Heart right ventricle (tissue), 16 donors: ENCODE measurements at regions not wholly inside any gene's neighbourhood (a gene's known extent, or its start where the extent isn't known, plus 50 kb on each side); places are given as distances from the start of the nearest gene placed in this dataset.

Source experiments
- ATAC-seq, 8 donors: fragments of 200-7000 bp; cut with Tn5 transposase; one replicate each; pipeline ENCODE4 v1.9.1; 2020; ENCODE audit warnings: mild to moderate bottlenecking in 8 of 8, moderate library complexity in 8 of 8, moderate number of reproducible peaks in 1 of 8
- DNase-seq, 2 donors: peaks; one replicate each; pipeline ENCODE4 v3.0.0-alpha.2; 2020
- H3K27ac ChIP-seq, 10 donors: fragments of 200-600 bp; sonication (generic) in 2 of 10; one replicate each; pipeline versions ENCODE4 v1.5.0 to v1.8.0; 2020 to 2022; ENCODE audit warnings: mild to moderate bottlenecking in 3 of 10
- H3K27me3 ChIP-seq, 7 donors: fragments of 200-600 bp; one replicate each; pipeline ENCODE4 v1.8.0; 2021 to 2022; ENCODE audit warnings: mild to moderate bottlenecking in 2 of 7
- H3K36me3 ChIP-seq, 9 donors: fragments of 200-600 bp; sonication (generic) in 1 of 9; one replicate each; pipeline versions ENCODE4 v1.5.0 to v1.8.0; 2020 to 2022; ENCODE audit warnings: mild to moderate bottlenecking in 2 of 9
- H3K4me1 ChIP-seq, 9 donors: fragments of 200-600 bp; sonication (generic) in 1 of 9; one replicate each; pipeline versions ENCODE4 v1.5.0 to v1.8.0; 2020 to 2022; ENCODE audit warnings: mild to moderate bottlenecking in 4 of 9
- H3K4me3 ChIP-seq, 10 donors: fragments of 200-600 bp; sonication (generic) in 2 of 10; one replicate each; pipeline versions ENCODE4 v1.5.0 to v1.8.0; 2020 to 2022; ENCODE audit warnings: mild to moderate bottlenecking in 7 of 10, moderate library complexity in 2 of 10
- H3K9me3 ChIP-seq, 11 donors: fragments of 200-600 bp in 10 of 11; sonication (generic) in 2 of 11; one replicate each; pipeline versions ENCODE4 v1.5.0 to v1.8.0; 2013 to 2022; ENCODE audit warnings: mild to moderate bottlenecking in 2 of 11, control low read depth in 1 of 11, moderate library complexity in 1 of 11
- CTCF ChIP-seq, 9 donors: fragments of 200-600 bp; sonication (generic) in 2 of 9; IDR thresholded peaks; one replicate each; pipeline versions ENCODE4 v1.5.0 to v1.8.0; 2021 to 2022; ENCODE audit warnings: antibody characterized with exemption in 9 of 9, mild to moderate bottlenecking in 5 of 9, moderate library complexity in 1 of 9
- WGBS, 2 donors: extraction: QIAGEN DNeasy Blood & Tissue Kit; methylation state at CpG; one replicate each; pipeline ENCODE4 v1.1.7; 2013; ENCODE audit warnings: inconsistent platforms in 1 of 2; 5-methylcytosine and 5-hydroxymethylcytosine counted together
- intact Hi-C, 10 donors: fragments of 100-400 bp; cut with DNase I; formaldehyde crosslinking; loops; one replicate each; pipeline versions ENCODE4 v1.11.1 to v1.14.2; 2022
- donor health status: Arrhythmogenic right ventricular cardiomyopathy.
- donor health status: ischemic (EF 13 %, LVEDD 7.1; RV severe dilation, severe dysfunction).
- donor health status: healthy with polysubstance abuse.
- donor health status: DM: no; HTN: yes; CAD: no.
- donor health status: DM: no; HTN: no; CAD: no.
- donor health status: ischemic (EF 25% LVEDD 6.9; RV normal size, moderate dysfunction).
- donor health status: ischemic (EF 25% LVEDD 5.7; RV mildly dilated, moderate dysfunction).
- donor health status: healthy.
- donor health status: DM: yes; HTN: yes; CAD: no.
- donor health status: Ischemic cardiomyopathy.
- donor health status: ischemic (EF 35%, LVEDD 5.7; RV mildly dilated, moderate dysfunction).
- donor health status: nonischemic (EF 11% LVEDD 7.7; RV severe dilation, severe dysfunction).
- donor health status: DM: yes; HTN: yes; CAD: no.
- donor health status: PGD.
- donor health status: ischemic (EF 29% LVEDD 5.4; RV normal size, mild dysfunction).
- donor health status: nonischemic (EF 23%, LVEDD 6.1; RV moderate dilation, normal function).

- H3K36me3 ChIP-seq, result no peaks in the 10 kb centered on the region
- no peaks in the 10 kb centered on the region for H3K27me3 ChIP-seq
- WGBS, 2 donors, result 70 to 82% methylated on average over 2 of the region's 2 CpGs
- H3K4me3 ChIP-seq, result no peak overlapping the region
- ATAC-seq (no peak), DNase-seq (no peak)
- no peak overlapping the region for H3K27ac ChIP-seq
- H3K9me3 ChIP-seq, result no peaks in the 10 kb centered on the region
- H3K4me1 ChIP-seq, result peaks cover 0 to 6% (median 0%) of the 10 kb centered on the region in 9 donors
- no peak for TF ChIP-seq CTCF (IDR thresholded peaks at IDR 0.05)
- intact Hi-C loops, result no loop called here
Observed at GRCh38 chr2:181241797-181242196, 215.4 kb upstream of the ITGA4 start.

- intact Hi-C loops, result no loop called here
- Histone ChIP-seq H3K4me3 (no peak overlapping the region), H3K4me1 (peaks cover 0 to 6% (median 0%) of the 10 kb centered on the region in 9 donors), H3K27me3 (no peaks in the 10 kb centered on the region), H3K27ac (no peak overlapping the region), H3K36me3 (no peaks in the 10 kb centered on the region), H3K9me3 (no peaks in the 10 kb centered on the region)
- ATAC-seq (no peak), DNase-seq (no peak)
- TF ChIP-seq CTCF (IDR thresholded peaks at IDR 0.05), result no peak
- WGBS, 2 donors, result 82 to 85% methylated on average over 2 of the region's 2 CpGs
Observed at GRCh38 chr2:181242262-181242661, 214.9 kb upstream of the ITGA4 start.

DNA sequence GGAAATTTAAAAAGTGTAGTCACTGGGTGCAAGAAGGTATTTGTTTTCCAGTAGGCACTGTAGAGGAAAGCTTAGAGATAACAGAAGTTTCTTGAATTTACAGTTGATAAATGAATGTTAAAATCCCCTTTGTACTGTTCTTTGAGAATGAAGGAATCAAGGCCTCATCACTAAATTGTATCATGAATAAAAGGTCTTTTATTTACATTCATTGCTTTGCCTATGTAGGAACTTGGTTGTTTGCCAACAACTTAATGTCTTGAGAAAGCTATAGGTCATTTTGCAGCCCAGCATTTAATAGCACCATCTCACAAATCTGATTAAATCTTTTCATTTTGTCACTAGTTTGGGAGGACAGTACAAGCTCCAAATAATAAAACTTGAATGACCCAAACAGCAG, 213.9 kb upstream of the ITGA4 start:
- no peak for DNase-seq
- H3K9me3 ChIP-seq, result no peaks in the 10 kb centered on the region
- TF ChIP-seq CTCF (IDR thresholded peaks at IDR 0.05), result no peak
- no peak overlapping the region for H3K4me3 ChIP-seq
- H3K36me3 ChIP-seq, result no peaks in the 10 kb centered on the region
- H3K27me3 ChIP-seq, result peaks cover 0 to 3% (median 0%) of the 10 kb centered on the region in 7 donors
- peaks cover 0 to 6% (median 0%) of the 10 kb centered on the region in 9 donors for H3K4me1 ChIP-seq
- no peak overlapping the region for H3K27ac ChIP-seq
- intact Hi-C loops, result no loop called here
- ATAC-seq, result no peak

DNA sequence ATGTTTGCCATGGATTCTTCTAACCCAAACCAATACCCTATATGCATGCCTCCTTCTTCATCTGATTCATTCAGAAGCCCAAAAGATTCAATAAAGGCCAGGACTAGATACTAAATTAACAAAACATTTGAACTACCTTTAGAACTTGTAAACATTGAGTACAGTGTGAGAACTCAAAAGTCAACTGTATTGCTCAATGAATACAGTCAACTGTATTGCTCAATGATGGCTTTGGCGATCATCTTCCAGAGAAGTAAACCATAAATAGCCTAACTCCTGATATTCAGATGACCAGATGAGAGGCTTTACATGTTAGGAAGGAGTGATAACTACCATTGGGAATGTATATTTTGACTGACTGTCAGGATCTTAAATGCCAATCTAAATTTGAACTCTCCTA, 206.5 kb upstream of the ITGA4 start:
- intact Hi-C loops, result no loop called here
- peaks cover 0 to 10% (median 0%) of the 10 kb centered on the region in 9 donors for H3K4me1 ChIP-seq
- no peak overlapping the region for H3K27ac ChIP-seq
- DNase-seq, result no peak
- H3K36me3 ChIP-seq, result no peaks in the 10 kb centered on the region
- 79 to 93% methylated on average over 1 of the region's 1 CpG for WGBS, 2 donors
- peaks cover 0 to 3% (median 0%) of the 10 kb centered on the region in 7 donors for H3K27me3 ChIP-seq
- H3K4me3 ChIP-seq, result no peak overlapping the region
- TF ChIP-seq CTCF (IDR thresholded peaks at IDR 0.05), result no peak
- no peak for ATAC-seq
- no peaks in the 10 kb centered on the region for H3K9me3 ChIP-seq
